Loucy (cell line): ENCODE measurements at regions not wholly inside any gene's neighbourhood (a gene's known extent, or its start where the extent isn't known, plus 50 kb on each side); places are given as distances from the start of the nearest gene placed in this dataset.
A peak's percentile ranks its signal among the peaks of the same experiment; 100 is the strongest.

ENCODE experiments used
- H2AFZ ChIP-seq: fragments of 200-600 bp; sonication (generic); 2 replicates; pipeline ENCODE4 v1.6.0; 2016; ENCODE audit warnings: antibody characterized with exemption, mild to moderate bottlenecking, low read length, moderate library complexity
- H3F3A ChIP-seq: fragments of 200-600 bp; 2 replicates; pipeline ENCODE4 v1.6.0; 2016; ENCODE audit warnings: antibody characterized with exemption, low read depth, mild to moderate bottlenecking
- H3K27me3 ChIP-seq: fragments of 200-600 bp; sonication (generic); 2 replicates; pipeline ENCODE4 v1.6.1; 2014; ENCODE audit warnings: low read length, mild to moderate bottlenecking; ENCODE audit not compliant: insufficient read depth, poor library complexity, severe bottlenecking
- H3K36me3 ChIP-seq: fragments of 200-600 bp; sonication (generic); 2 replicates; pipeline ENCODE4 v1.6.1; 2016; ENCODE audit warnings: low read length; ENCODE audit not compliant: insufficient read depth
- H3K4me1 ChIP-seq: fragments of 200-600 bp; sonication (generic); 2 replicates; pipeline ENCODE4 v1.5.1; 2014; ENCODE audit warnings: low read length, mild to moderate bottlenecking; ENCODE audit not compliant: insufficient read depth, poor library complexity, severe bottlenecking
- H3K4me2 ChIP-seq: fragments of 200-600 bp; sonication (generic); 2 replicates; pipeline ENCODE4 v1.6.0; 2014; ENCODE audit warnings: antibody characterized with exemption, low read length, low read depth, mild to moderate bottlenecking; ENCODE audit not compliant: poor library complexity, severe bottlenecking
- H3K4me3 ChIP-seq: fragments of 200-600 bp; sonication (generic); 2 replicates; pipeline ENCODE4 v1.5.1; 2014; ENCODE audit warnings: low read length, mild to moderate bottlenecking, mixed read lengths; ENCODE audit not compliant: poor library complexity, severe bottlenecking
- H3K79me2 ChIP-seq: fragments of 200-600 bp; sonication (generic); 2 replicates; pipeline ENCODE4 v1.6.1; 2014; ENCODE audit warnings: low read length; ENCODE audit not compliant: insufficient read depth
- H3K9ac ChIP-seq: fragments of 200-600 bp; sonication (generic); 2 replicates; pipeline ENCODE4 v1.6.0; 2014; ENCODE audit warnings: mild to moderate bottlenecking, low read depth, low read length, moderate library complexity; ENCODE audit not compliant: poor library complexity, severe bottlenecking
- H3K9me2 ChIP-seq: fragments of 200-600 bp; sonication (generic); replicated peaks from 2 replicates; pipeline ENCODE4 v1.6.1; 2016; ENCODE audit warnings: low read depth, low read length, mixed read lengths
- H3K9me3 ChIP-seq: fragments of 200-600 bp; sonication (generic); 2 replicates; pipeline ENCODE4 v1.6.1; 2014; ENCODE audit warnings: mild to moderate bottlenecking, antibody characterized with exemption, low read length, low read depth; ENCODE audit not compliant: insufficient read depth
- H4K20me1 ChIP-seq: fragments of 200-600 bp; sonication (generic); 2 replicates; pipeline ENCODE4 v1.6.0; 2014; ENCODE audit warnings: antibody characterized with exemption, low read length, mild to moderate bottlenecking; ENCODE audit not compliant: insufficient read depth, poor library complexity, severe bottlenecking
- CTCF ChIP-seq: fragments of 200-600 bp; sonication (generic); conservative IDR thresholded peaks from 2 replicates; pipeline ENCODE4 v1.5.1; 2014; ENCODE audit warnings: mild to moderate bottlenecking, antibody characterized with exemption, low read length
- EZH2phosphoT487 ChIP-seq: fragments of 200-600 bp; IDR thresholded peaks from 2 replicates; pipeline ENCODE4 v1.6.1; 2018; ENCODE audit warnings: antibody characterized with exemption, mild to moderate bottlenecking, moderate library complexity, borderline replicate concordance

- Histone ChIP-seq H3K4me2 (no peak overlapping the region), H4K20me1 (no peaks in the 10 kb centered on the region), H3K9ac (no peak overlapping the region), H3K4me3 (no peak overlapping the region), H2AFZ (no peak overlapping the region), H3K79me2 (no peaks in the 10 kb centered on the region), H3K27me3 (no peaks in the 10 kb centered on the region), H3K9me3 (no peaks in the 10 kb centered on the region), H3K9me2 (no peaks in the 10 kb centered on the region), H3K4me1 (peaks cover 8% of the 10 kb centered on the region), H3K36me3 (no peaks in the 10 kb centered on the region), H3F3A (no peaks in the 10 kb centered on the region)
- TF ChIP-seq CTCF (no peak), EZH2phosphoT487 (no peak)
Observed at GRCh38 chr11:92313784-92314183, 89.2 kb downstream of the FAT3 start.

- no peaks in the 10 kb centered on the region for H3K9me2 ChIP-seq
- peak overlapping the region; percentile 8 for H3K4me2 ChIP-seq
- TF ChIP-seq EZH2phosphoT487 (no peak), CTCF (no peak)
- H3K4me1 ChIP-seq, result peaks cover 8% of the 10 kb centered on the region
- H4K20me1 ChIP-seq, result no peaks in the 10 kb centered on the region
- H3K36me3 ChIP-seq, result no peaks in the 10 kb centered on the region
- no peaks in the 10 kb centered on the region for H3K27me3 ChIP-seq
- no peaks in the 10 kb centered on the region for H3K9me3 ChIP-seq
- H2AFZ ChIP-seq, result peak overlapping the region; percentile 47; the same call in 1 of the 2 replicates
- H3F3A ChIP-seq, result no peaks in the 10 kb centered on the region
- no peak overlapping the region for H3K9ac ChIP-seq
- H3K4me3 ChIP-seq, result no peak overlapping the region
- no peaks in the 10 kb centered on the region for H3K79me2 ChIP-seq
Observed at GRCh38 chr11:92314499-92314898, 89.9 kb downstream of the FAT3 start.

DNA sequence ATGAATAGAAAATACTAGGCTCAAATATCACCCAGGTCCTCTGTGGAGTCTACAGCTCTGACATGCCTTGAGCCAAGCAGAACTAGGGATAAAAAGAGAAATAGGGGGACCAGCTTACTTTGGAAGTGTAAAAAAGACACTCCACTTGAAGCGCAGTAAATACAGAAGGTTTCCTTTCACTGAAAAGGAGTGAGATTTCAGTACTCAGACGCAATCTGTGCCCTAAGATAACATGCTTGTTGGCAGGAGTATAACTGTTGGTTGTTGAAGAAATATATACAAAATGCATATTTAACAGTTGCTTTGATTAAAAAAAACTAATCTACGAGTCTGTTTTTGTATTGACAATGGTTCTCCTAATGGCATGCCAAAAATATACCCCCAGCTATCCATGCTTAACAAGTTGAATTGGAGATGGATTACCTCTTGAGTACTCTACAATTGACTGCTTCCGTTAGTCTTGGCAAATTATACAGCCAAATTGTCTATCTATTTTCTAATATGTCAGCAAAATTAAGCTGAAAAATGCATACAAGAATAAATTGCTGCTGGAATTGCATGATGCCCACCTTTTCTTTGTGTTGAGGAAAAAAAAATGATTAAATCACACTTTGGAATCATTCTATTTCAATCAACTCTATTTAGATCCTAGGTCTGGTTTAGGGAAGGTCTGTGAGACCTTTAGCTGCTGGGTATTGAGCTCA is 91.6 kb downstream of the FAT3 start:
- Histone ChIP-seq H3K27me3 (no peaks in the 10 kb centered on the region), H3K9me3 (no peaks in the 10 kb centered on the region), H3K36me3 (no peaks in the 10 kb centered on the region), H3F3A (no peaks in the 10 kb centered on the region), H3K9me2 (no peaks in the 10 kb centered on the region), H3K4me1 (peaks cover 8% of the 10 kb centered on the region), H3K4me3 (no peak overlapping the region), H3K4me2 (no peak overlapping the region), H3K79me2 (no peaks in the 10 kb centered on the region), H3K9ac (no peak overlapping the region), H2AFZ (no peak overlapping the region), H4K20me1 (no peaks in the 10 kb centered on the region)
- TF ChIP-seq CTCF (no peak), EZH2phosphoT487 (no peak)
